ENCODE measurements at regions not wholly inside any gene's neighbourhood (a gene's known extent, or its start where the extent isn't known, plus 50 kb on each side); places are given as distances from the start of the nearest gene placed in this dataset.

GRCh38 chr2:104056451-104056850, 797.5 kb upstream of the POU3F3 start:
- TF ChIP-seq NFRKB (IDR thresholded peaks at IDR 0.05) (no peak), SP1 (IDR thresholded peaks at IDR 0.05) (no peak), FOXM1 (IDR thresholded peaks at IDR 0.05; ENCODE audit: borderline replicate concordance) (no peak), HDGF (IDR thresholded peaks at IDR 0.05; ENCODE audit: borderline replicate concordance) (no peak), FOXA1 (IDR thresholded peaks at IDR 0.05) (no peak), ELF4 (IDR thresholded peaks at IDR 0.05) (no peak), FOXK2 (IDR thresholded peaks at IDR 0.05) (no peak), BHLHE40 (IDR thresholded peaks at IDR 0.05; ENCODE audit: borderline replicate concordance) (no peak), SUZ12 (IDR thresholded peaks at IDR 0.05) (no peak), ZNF384 (IDR thresholded peaks at IDR 0.05) (no peak), CTBP1 (IDR thresholded peaks at IDR 0.05; ENCODE audit: borderline replicate concordance) (no peak), TARDBP (IDR thresholded peaks at IDR 0.05) (no peak)
- TF ChIP-seq, protein P1, sequence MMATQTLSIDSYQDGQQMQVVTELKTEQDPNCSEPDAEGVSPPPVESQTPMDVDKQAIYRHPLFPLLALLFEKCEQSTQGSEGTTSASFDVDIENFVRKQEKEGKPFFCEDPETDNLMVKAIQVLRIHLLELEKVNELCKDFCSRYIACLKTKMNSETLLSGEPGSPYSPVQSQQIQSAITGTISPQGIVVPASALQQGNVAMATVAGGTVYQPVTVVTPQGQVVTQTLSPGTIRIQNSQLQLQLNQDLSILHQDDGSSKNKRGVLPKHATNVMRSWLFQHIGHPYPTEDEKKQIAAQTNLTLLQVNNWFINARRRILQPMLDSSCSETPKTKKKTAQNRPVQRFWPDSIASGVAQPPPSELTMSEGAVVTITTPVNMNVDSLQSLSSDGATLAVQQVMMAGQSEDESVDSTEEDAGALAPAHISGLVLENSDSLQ (IDR thresholded peaks at IDR 0.05), result no peak
